DOHH2 (cell line): ENCODE measurements at regions not wholly inside any gene's neighbourhood (a gene's known extent, or its start where the extent isn't known, plus 50 kb on each side); places are given as distances from the start of the nearest gene placed in this dataset.

Experiments
- H3F3A ChIP-seq: fragments of 200-600 bp; sonication (generic), shearing (Covaris generic); 2 replicates; pipeline ENCODE4 v1.6.0; 2016; ENCODE audit warnings: antibody characterized with exemption, mild to moderate bottlenecking; ENCODE audit not compliant: control insufficient read depth, insufficient read depth
- H3K27ac ChIP-seq: fragments of 200-600 bp; sonication (generic); 2 replicates; pipeline ENCODE4 v1.5.1; 2014; ENCODE audit warnings: low read depth, mild to moderate bottlenecking, low read length, moderate library complexity
- H3K27me3 ChIP-seq: fragments of 200-600 bp; sonication (generic); 2 replicates; pipeline ENCODE4 v1.6.1; 2014; ENCODE audit warnings: mild to moderate bottlenecking, low read length, mixed read lengths; ENCODE audit not compliant: control insufficient read depth
- H3K36me3 ChIP-seq: fragments of 200-600 bp; sonication (generic); 2 replicates; pipeline ENCODE4 v1.6.1; 2014; ENCODE audit warnings: mild to moderate bottlenecking, low read length, moderate library complexity, mixed read lengths; ENCODE audit not compliant: control insufficient read depth
- H3K4me1 ChIP-seq: fragments of 200-600 bp; sonication (generic); 2 replicates; pipeline ENCODE4 v1.6.1; 2014; ENCODE audit warnings: mild to moderate bottlenecking, low read length, mixed read lengths; ENCODE audit not compliant: control insufficient read depth
- H3K4me2 ChIP-seq: fragments of 200-600 bp; sonication (generic); 2 replicates; pipeline ENCODE4 v1.6.0; 2014; ENCODE audit warnings: mild to moderate bottlenecking, low read length, moderate library complexity
- H3K4me3 ChIP-seq: fragments of 200-600 bp; sonication (generic); 2 replicates; pipeline ENCODE4 v1.5.1; 2014; ENCODE audit warnings: mild to moderate bottlenecking, low read length, mixed read lengths
- H3K79me2 ChIP-seq: fragments of 200-600 bp; sonication (generic); 2 replicates; pipeline ENCODE4 v1.6.1; 2014; ENCODE audit warnings: mild to moderate bottlenecking, low read length, mixed read lengths; ENCODE audit not compliant: control insufficient read depth
- H3K9me2 ChIP-seq: fragments of 200-600 bp; sonication (generic); replicated peaks from 2 replicates; pipeline ENCODE4 v1.6.1; 2014; ENCODE audit warnings: mild to moderate bottlenecking, low read length, mixed read lengths; ENCODE audit not compliant: control insufficient read depth
- H3K9me3 ChIP-seq: fragments of 200-600 bp; sonication (generic); 2 replicates; pipeline ENCODE4 v1.6.1; 2014; ENCODE audit warnings: antibody characterized with exemption, low read length, mixed read lengths; ENCODE audit not compliant: control insufficient read depth, insufficient read depth
- H4K20me1 ChIP-seq: fragments of 200-600 bp; sonication (generic); 2 replicates; pipeline ENCODE4 v1.6.0; 2014; ENCODE audit warnings: low read depth, mild to moderate bottlenecking, antibody characterized with exemption, low read length, moderate library complexity; ENCODE audit not compliant: control insufficient read depth, insufficient read depth
- CTCF ChIP-seq: fragments of 200-600 bp; sonication (generic); IDR thresholded peaks from one replicate; pipeline ENCODE4 v1.5.1; 2014; ENCODE audit warnings: antibody characterized with exemption, mild to moderate bottlenecking, low read depth, low read length; ENCODE audit not compliant: poor library complexity, severe bottlenecking
- EZH2phosphoT487 ChIP-seq: fragments of 200-600 bp; sonication (generic); IDR thresholded peaks from 2 replicates; pipeline ENCODE4 v1.6.1; 2017; ENCODE audit warnings: borderline replicate concordance, mild to moderate bottlenecking, antibody characterized with exemption, low read length, moderate library complexity, mixed read lengths

GRCh38 chr13:83162493-83162892, 719.8 kb downstream of the SLITRK1 start:
- Histone ChIP-seq H3K4me1 (no peaks in the 10 kb centered on the region), H3K9me2 (no peaks in the 10 kb centered on the region), H3K9me3 (no peaks in the 10 kb centered on the region), H3K27me3 (no peaks in the 10 kb centered on the region), H3F3A (no peaks in the 10 kb centered on the region), H3K4me2 (no peak overlapping the region), H3K27ac (no peak overlapping the region), H4K20me1 (no peaks in the 10 kb centered on the region), H3K79me2 (no peaks in the 10 kb centered on the region), H3K36me3 (no peaks in the 10 kb centered on the region), H3K4me3 (no peak overlapping the region)
- TF ChIP-seq CTCF (no peak), EZH2phosphoT487 (no peak)

GRCh38 chr13:83153848-83154247, 728.4 kb downstream of the SLITRK1 start:
- no peaks in the 10 kb centered on the region for H3K79me2 ChIP-seq

GRCh38 chr13:83151308-83151660, 731.0 kb downstream of the SLITRK1 start:
- TF ChIP-seq EZH2phosphoT487 (no peak), CTCF (no peak)
- H4K20me1 ChIP-seq: no peaks in the 10 kb centered on the region

More at GRCh38 chr13:83153848-83154247, 728.4 kb downstream of the SLITRK1 start:
- no peaks in the 10 kb centered on the region for H3K9me3 ChIP-seq
- H3K9me2 ChIP-seq: no peaks in the 10 kb centered on the region
- no peak overlapping the region for H3K27ac ChIP-seq
- TF ChIP-seq CTCF: no peak
- no peak for TF ChIP-seq EZH2phosphoT487
- no peak overlapping the region for H3K4me3 ChIP-seq
- H3K4me1 ChIP-seq: no peaks in the 10 kb centered on the region
- no peaks in the 10 kb centered on the region for H4K20me1 ChIP-seq
- no peak overlapping the region for H3K4me2 ChIP-seq
- no peaks in the 10 kb centered on the region for H3K27me3 ChIP-seq
- H3F3A ChIP-seq: no peaks in the 10 kb centered on the region
- no peaks in the 10 kb centered on the region for H3K36me3 ChIP-seq

More at GRCh38 chr13:83151308-83151660, 731.0 kb downstream of the SLITRK1 start:
- no peaks in the 10 kb centered on the region for H3K27me3 ChIP-seq
- H3K79me2 ChIP-seq: no peaks in the 10 kb centered on the region
- H3K36me3 ChIP-seq: no peaks in the 10 kb centered on the region
- H3K4me1 ChIP-seq: no peaks in the 10 kb centered on the region
- no peaks in the 10 kb centered on the region for H3F3A ChIP-seq
- H3K27ac ChIP-seq: no peak overlapping the region
- no peaks in the 10 kb centered on the region for H3K9me2 ChIP-seq
- H3K4me3 ChIP-seq: no peak overlapping the region
- no peaks in the 10 kb centered on the region for H3K9me3 ChIP-seq
- no peak overlapping the region for H3K4me2 ChIP-seq
